ENCODE measurements at regions not wholly inside any gene's neighbourhood (a gene's known extent, or its start where the extent isn't known, plus 50 kb on each side); places are given as distances from the start of the nearest gene placed in this dataset.
"Not testable (repeated sequence)": the region's sequence is repeated elsewhere in the genome, so short reads cannot be mapped to it uniquely, and the experiment has no call there.

DNA sequence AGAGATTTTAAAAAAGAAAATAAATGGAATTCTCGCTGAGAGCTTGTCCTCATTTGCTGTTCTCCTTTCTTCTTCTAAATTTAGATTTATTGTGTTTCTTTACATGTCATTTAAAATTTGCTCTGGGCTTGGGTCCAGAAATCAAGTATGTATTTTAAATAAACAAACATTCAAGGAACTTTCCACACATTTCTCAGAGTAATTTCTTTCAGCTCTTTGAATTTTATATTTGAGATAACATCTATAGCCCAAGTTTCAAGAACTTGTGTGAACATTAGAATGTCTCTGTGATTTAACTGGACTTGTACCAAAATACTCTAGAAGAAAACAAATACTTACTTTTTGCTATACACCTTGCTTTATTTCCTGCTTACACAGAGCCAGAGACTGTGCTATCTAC is 192.3 kb downstream of the TMEM200A start:
- WGBS (ENCODE audit: extremely low coverage, insufficient coverage, low lambda C conversion rate): no CpG with 5 or more reads among the region's 1 CpG
- DNase-seq: no peak
- Histone ChIP-seq H4K8ac (ENCODE audit: low read depth, low read length) (no peak overlapping the region), H2AK5ac (ENCODE audit: low read length) (no peak overlapping the region), H3K79me2 (ENCODE audit: control insufficient read depth, insufficient read depth, low read length) (no peaks in the 10 kb centered on the region), H3K4me3 (ENCODE audit: low read length) (no peak overlapping the region), H3K27ac (ENCODE audit: low read depth, low read length) (no peak overlapping the region), H3K4me2 (ENCODE audit: low read length) (no peak overlapping the region), H3K56ac (ENCODE audit: low read length) (no peak overlapping the region), H3K9ac (ENCODE audit: low read length) (no peak overlapping the region), H2BK120ac (ENCODE audit: low read depth, low read length) (no peak overlapping the region), H3K18ac (ENCODE audit: low read length) (no peak overlapping the region), H3K36me3 (ENCODE audit: control insufficient read depth, insufficient read depth, low read length) (no peaks in the 10 kb centered on the region), H3K4me1 (ENCODE audit: control insufficient read depth, low read depth, low read length) (no peaks in the 10 kb centered on the region), H3K27me3 (ENCODE audit: insufficient read depth, low read length, poor library complexity) (no peaks in the 10 kb centered on the region), H2BK5ac (ENCODE audit: low read length) (no peak overlapping the region), H3K23ac (ENCODE audit: low read length) (no peak overlapping the region), H4K5ac (ENCODE audit: low read length) (no peak overlapping the region), H2BK15ac (replicated peaks; ENCODE audit: low read depth) (no peak overlapping the region), H3K79me1 (ENCODE audit: low read length) (no peaks in the 10 kb centered on the region), H3K4ac (ENCODE audit: low read depth, low read length) (no peak overlapping the region)

GRCh38 chr6:130559166-130559565 is 193.3 kb downstream of the TMEM200A start:
- WGBS (ENCODE audit: extremely low coverage, insufficient coverage, low lambda C conversion rate): no CpG with 5 or more reads among the region's 1 CpG
- Histone ChIP-seq H3K4me3 (ENCODE audit: low read length) (no peak overlapping the region), H3K23ac (ENCODE audit: low read length) (no peak overlapping the region), H3K56ac (ENCODE audit: low read length) (no peak overlapping the region), H3K4ac (ENCODE audit: low read depth, low read length) (no peak overlapping the region), H3K79me1 (ENCODE audit: low read length) (no peaks in the 10 kb centered on the region), H2BK120ac (ENCODE audit: low read depth, low read length) (no peak overlapping the region), H3K36me3 (ENCODE audit: control insufficient read depth, insufficient read depth, low read length) (no peaks in the 10 kb centered on the region), H3K4me2 (ENCODE audit: low read length) (no peak overlapping the region), H3K18ac (ENCODE audit: low read length) (no peak overlapping the region), H2AK5ac (ENCODE audit: low read length) (no peak overlapping the region), H4K5ac (ENCODE audit: low read length) (no peak overlapping the region), H2BK15ac (replicated peaks; ENCODE audit: low read depth) (no peak overlapping the region), H3K4me1 (ENCODE audit: control insufficient read depth, low read depth, low read length) (no peaks in the 10 kb centered on the region), H3K9ac (ENCODE audit: low read length) (no peak overlapping the region), H4K8ac (ENCODE audit: low read depth, low read length) (no peak overlapping the region), H3K79me2 (ENCODE audit: control insufficient read depth, insufficient read depth, low read length) (no peaks in the 10 kb centered on the region), H2BK5ac (ENCODE audit: low read length) (no peak overlapping the region), H3K27ac (ENCODE audit: low read depth, low read length) (no peak overlapping the region), H3K27me3 (ENCODE audit: insufficient read depth, low read length, poor library complexity) (no peaks in the 10 kb centered on the region)
- no peak for DNase-seq

DNA sequence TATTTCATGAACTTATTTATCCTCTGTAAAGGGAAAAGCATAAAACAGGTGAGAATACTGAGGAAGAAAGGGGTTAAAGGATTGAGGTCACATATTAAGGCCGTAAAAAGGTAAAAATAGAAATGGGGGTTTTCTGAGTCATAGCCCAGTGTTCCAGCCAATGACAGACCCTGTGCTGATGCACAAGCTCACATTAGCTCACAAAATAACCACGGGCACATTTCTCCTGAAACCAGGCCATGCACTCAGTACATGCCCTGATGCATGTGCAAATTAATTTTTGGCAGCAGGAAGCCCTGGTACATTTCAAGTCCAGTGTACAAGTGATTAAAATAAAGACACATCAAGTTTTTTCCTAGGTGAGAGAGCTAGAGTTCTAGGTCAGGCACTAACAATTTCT is 194.4 kb downstream of the TMEM200A start:
- Histone ChIP-seq H3K18ac (ENCODE audit: low read length) (no peak overlapping the region), H2BK120ac (ENCODE audit: low read depth, low read length) (no peak overlapping the region), H3K23ac (ENCODE audit: low read length) (no peak overlapping the region), H2BK15ac (replicated peaks; ENCODE audit: low read depth) (no peak overlapping the region), H3K4me1 (ENCODE audit: control insufficient read depth, low read depth, low read length) (no peaks in the 10 kb centered on the region), H3K4me3 (ENCODE audit: low read length) (no peak overlapping the region), H3K36me3 (ENCODE audit: control insufficient read depth, insufficient read depth, low read length) (no peaks in the 10 kb centered on the region), H3K27me3 (ENCODE audit: insufficient read depth, low read length, poor library complexity) (no peaks in the 10 kb centered on the region), H2BK5ac (ENCODE audit: low read length) (no peak overlapping the region), H3K4ac (ENCODE audit: low read depth, low read length) (no peak overlapping the region), H3K56ac (ENCODE audit: low read length) (no peak overlapping the region), H3K27ac (ENCODE audit: low read depth, low read length) (no peak overlapping the region), H3K79me2 (ENCODE audit: control insufficient read depth, insufficient read depth, low read length) (no peaks in the 10 kb centered on the region), H2AK5ac (ENCODE audit: low read length) (no peak overlapping the region), H4K8ac (ENCODE audit: low read depth, low read length) (no peak overlapping the region), H3K79me1 (ENCODE audit: low read length) (no peaks in the 10 kb centered on the region), H3K4me2 (ENCODE audit: low read length) (no peak overlapping the region), H4K5ac (ENCODE audit: low read length) (no peak overlapping the region), H3K9ac (ENCODE audit: low read length) (no peak overlapping the region)
- DNase-seq: no peak
- WGBS (ENCODE audit: extremely low coverage, insufficient coverage, low lambda C conversion rate): no CpG with 5 or more reads among the region's 2 CpGs

DNA sequence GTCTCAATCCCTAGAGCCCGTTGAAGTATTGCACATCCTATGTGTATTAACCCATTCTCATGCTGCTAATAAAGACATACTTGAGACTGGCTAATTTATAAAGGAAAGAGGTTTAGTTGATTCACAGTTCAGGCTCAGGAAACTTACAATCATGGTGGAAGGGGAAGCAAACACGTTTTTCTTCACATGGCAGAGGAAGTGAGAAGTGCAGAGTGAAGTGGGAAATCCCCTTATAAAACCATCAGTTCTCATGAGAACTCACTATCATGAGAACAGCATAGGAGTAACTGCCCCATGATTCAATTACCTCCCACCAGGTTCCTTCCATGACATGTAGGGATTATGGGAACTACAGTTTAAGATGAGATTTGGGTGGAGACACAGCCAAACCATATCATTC is 195.3 kb downstream of the TMEM200A start:
- not testable (repeated sequence) for H3K4ac ChIP-seq (ENCODE audit: low read depth, low read length); H3K9ac ChIP-seq (ENCODE audit: low read length); H3K4me1 ChIP-seq (ENCODE audit: control insufficient read depth, low read depth, low read length); H3K79me1 ChIP-seq (ENCODE audit: low read length); H3K18ac ChIP-seq (ENCODE audit: low read length); H3K36me3 ChIP-seq (ENCODE audit: control insufficient read depth, insufficient read depth, low read length); H3K23ac ChIP-seq (ENCODE audit: low read length); DNase-seq; H3K79me2 ChIP-seq (ENCODE audit: control insufficient read depth, insufficient read depth, low read length); H2BK5ac ChIP-seq (ENCODE audit: low read length); H3K27ac ChIP-seq (ENCODE audit: low read depth, low read length); H2AK5ac ChIP-seq (ENCODE audit: low read length); H3K4me2 ChIP-seq (ENCODE audit: low read length); H2BK15ac ChIP-seq (replicated peaks; ENCODE audit: low read depth); H4K8ac ChIP-seq (ENCODE audit: low read depth, low read length); H3K56ac ChIP-seq (ENCODE audit: low read length); H3K27me3 ChIP-seq (ENCODE audit: insufficient read depth, low read length, poor library complexity); H4K5ac ChIP-seq (ENCODE audit: low read length); H2BK120ac ChIP-seq (ENCODE audit: low read depth, low read length); H3K4me3 ChIP-seq (ENCODE audit: low read length)
- WGBS (ENCODE audit: extremely low coverage, insufficient coverage, low lambda C conversion rate): no CpG with 5 or more reads among the region's 2 CpGs

DNA sequence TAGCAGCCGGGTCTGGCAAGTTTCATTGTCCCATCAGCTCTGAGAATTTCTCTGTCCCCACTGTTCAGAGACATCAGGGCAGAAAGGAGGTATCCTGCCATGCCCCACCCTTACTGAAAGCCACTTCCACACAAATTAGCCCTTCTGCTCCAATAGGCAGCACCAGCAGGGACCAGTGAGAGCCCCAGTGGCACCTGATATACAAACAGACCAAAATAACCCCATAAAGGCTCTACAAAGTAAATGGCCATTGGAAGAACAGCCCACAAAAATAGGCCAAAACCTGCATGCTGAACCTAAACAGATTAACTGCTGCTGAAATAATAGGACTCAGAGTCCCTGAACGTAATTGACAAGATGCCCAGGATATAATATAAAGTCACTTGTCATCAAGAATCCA is 199.9 kb downstream of the TMEM200A start:
- no peak overlapping the region for H4K8ac ChIP-seq (ENCODE audit: low read depth, low read length)
- H3K18ac ChIP-seq (ENCODE audit: low read length): no peak overlapping the region
- H3K4me2 ChIP-seq (ENCODE audit: low read length): no peak overlapping the region
- no peaks in the 10 kb centered on the region for H3K36me3 ChIP-seq (ENCODE audit: control insufficient read depth, insufficient read depth, low read length)
- H3K9ac ChIP-seq (ENCODE audit: low read length): no peak overlapping the region
- H3K79me2 ChIP-seq (ENCODE audit: control insufficient read depth, insufficient read depth, low read length): no peaks in the 10 kb centered on the region
- no peaks in the 10 kb centered on the region for H3K4me1 ChIP-seq (ENCODE audit: control insufficient read depth, low read depth, low read length)
- no peak overlapping the region for H4K5ac ChIP-seq (ENCODE audit: low read length)
- H3K4me3 ChIP-seq (ENCODE audit: low read length): no peak overlapping the region
- H2BK120ac ChIP-seq (ENCODE audit: low read depth, low read length): no peak overlapping the region
- H3K4ac ChIP-seq (ENCODE audit: low read depth, low read length): no peak overlapping the region
- no peaks in the 10 kb centered on the region for H3K79me1 ChIP-seq (ENCODE audit: low read length)
- WGBS (ENCODE audit: extremely low coverage, insufficient coverage, low lambda C conversion rate): no CpG with 5 or more reads among the region's 2 CpGs
- no peak overlapping the region for H2AK5ac ChIP-seq (ENCODE audit: low read length)
- DNase-seq: no peak
- H3K56ac ChIP-seq (ENCODE audit: low read length): no peak overlapping the region
- H3K23ac ChIP-seq (ENCODE audit: low read length): no peak overlapping the region
- H3K27me3 ChIP-seq (ENCODE audit: insufficient read depth, low read length, poor library complexity): no peaks in the 10 kb centered on the region
- no peak overlapping the region for H2BK5ac ChIP-seq (ENCODE audit: low read length)
- no peak overlapping the region for H3K27ac ChIP-seq (ENCODE audit: low read depth, low read length)
- no peak overlapping the region for H2BK15ac ChIP-seq (replicated peaks; ENCODE audit: low read depth)

GRCh38 chr6:130574146-130574545 is 208.3 kb downstream of the TMEM200A start:
- Histone ChIP-seq H3K4me2 (ENCODE audit: low read length) (no peak overlapping the region), H3K4ac (ENCODE audit: low read depth, low read length) (no peak overlapping the region), H3K4me3 (ENCODE audit: low read length) (no peak overlapping the region), H3K23ac (ENCODE audit: low read length) (no peak overlapping the region), H3K36me3 (ENCODE audit: control insufficient read depth, insufficient read depth, low read length) (no peaks in the 10 kb centered on the region), H3K56ac (ENCODE audit: low read length) (no peak overlapping the region), H3K9ac (ENCODE audit: low read length) (no peak overlapping the region), H4K5ac (ENCODE audit: low read length) (no peak overlapping the region), H2BK5ac (ENCODE audit: low read length) (no peak overlapping the region), H3K27ac (ENCODE audit: low read depth, low read length) (no peak overlapping the region), H4K8ac (ENCODE audit: low read depth, low read length) (no peak overlapping the region), H2BK15ac (replicated peaks; ENCODE audit: low read depth) (no peak overlapping the region), H2AK5ac (ENCODE audit: low read length) (no peak overlapping the region), H3K27me3 (ENCODE audit: insufficient read depth, low read length, poor library complexity) (no peaks in the 10 kb centered on the region), H3K18ac (ENCODE audit: low read length) (no peak overlapping the region), H3K79me2 (ENCODE audit: control insufficient read depth, insufficient read depth, low read length) (no peaks in the 10 kb centered on the region), H3K4me1 (ENCODE audit: control insufficient read depth, low read depth, low read length) (no peaks in the 10 kb centered on the region), H2BK120ac (ENCODE audit: low read depth, low read length) (no peak overlapping the region), H3K79me1 (ENCODE audit: low read length) (no peaks in the 10 kb centered on the region)
- no CpG with 5 or more reads among the region's 2 CpGs for WGBS (ENCODE audit: extremely low coverage, insufficient coverage, low lambda C conversion rate)
- no peak for DNase-seq
